HCT116 (cell line): ENCODE measurements at regions not wholly inside any gene's neighbourhood (a gene's known extent, or its start where the extent isn't known, plus 50 kb on each side); places are given as distances from the start of the nearest gene placed in this dataset.

Source experiments
- CTCF ChIP-seq, 3 experiments: fragments of 200-600 bp in 1 of 3; sonication (generic) in 1 of 3; IDR thresholded peaks in 2 of 3; conservative IDR thresholded peaks in 1 of 3; 2 replicates each; pipeline ENCODE4 v1.5.1; 2012 to 2017; ENCODE audit warnings: low read depth in 2 of 3, low read length in 2 of 3, antibody characterized with exemption in 1 of 3, borderline replicate concordance in 1 of 3, control low read depth in 1 of 3, mild to moderate bottlenecking in 1 of 3, mixed read lengths in 1 of 3, mixed run types in 1 of 3, moderate library complexity in 1 of 3; ENCODE audit not compliant: insufficient read depth in 1 of 3
- EZH2 ChIP-seq: fragments of 200-600 bp; sonication (generic); IDR thresholded peaks from 2 replicates; pipeline ENCODE4 v1.6.1; 2017; ENCODE audit warnings: antibody characterized with exemption, mixed run types
- EZH2phosphoT487 ChIP-seq: fragments of 200-600 bp; IDR thresholded peaks from 2 replicates; pipeline ENCODE4 v1.6.1; 2018; ENCODE audit warnings: antibody characterized with exemption, borderline replicate concordance
- MAX ChIP-seq: IDR thresholded peaks from 2 replicates; pipeline ENCODE4 v1.6.1; 2012
- POLR2A ChIP-seq: IDR thresholded peaks from 2 replicates; pipeline ENCODE4 v1.7.0; 2011; ENCODE audit warnings: borderline replicate concordance; ENCODE audit not compliant: insufficient read depth, insufficient read length; ENCODE audit errors: extremely low read depth
- POLR2AphosphoS5 ChIP-seq: IDR thresholded peaks from 2 replicates; pipeline ENCODE4 v1.6.1; 2011; ENCODE audit warnings: mild to moderate bottlenecking, low read depth, low read length, moderate library complexity
- RAD21 ChIP-seq: IDR thresholded peaks from 2 replicates; pipeline ENCODE4 v1.6.1; 2012; ENCODE audit warnings: low read depth, mild to moderate bottlenecking
- REST ChIP-seq: IDR thresholded peaks from 2 replicates; pipeline ENCODE4 v1.6.1; 2012; ENCODE audit warnings: low read depth
- SRF ChIP-seq: IDR thresholded peaks from 2 replicates; pipeline ENCODE4 v1.6.1; 2012; ENCODE audit warnings: low read depth
- YY1 ChIP-seq: IDR thresholded peaks from 2 replicates; pipeline ENCODE4 v1.6.1; 2011; ENCODE audit warnings: low read length, low read depth, moderate library complexity, mild to moderate bottlenecking; ENCODE audit not compliant: insufficient replicate concordance; ENCODE audit errors: extremely low read depth

- TF ChIP-seq CTCF (IDR thresholded peaks at IDR 0.05 in 2 of 3, conservative IDR thresholded peaks at IDR 0.05 in 1 of 3; ENCODE audit: borderline replicate concordance in 1 of 3, insufficient read depth in 1 of 3, low read depth in 2 of 3, low read length in 2 of 3) (no peak), SRF (no peak), RAD21 (no peak), POLR2A (no peak), POLR2AphosphoS5 (no peak), EZH2 (no peak), YY1 (no peak), MAX (no peak), REST (no peak), EZH2phosphoT487 (no peak)
Observed at GRCh38 chr4:74583757-74584156, 138.8 kb downstream of the AREG start.
